Spleen (tissue), 7 donors: ENCODE measurements at regions not wholly inside any gene's neighbourhood (a gene's known extent, or its start where the extent isn't known, plus 50 kb on each side); places are given as distances from the start of the nearest gene placed in this dataset.

Experiments used
- CTCF ChIP-seq, 11 experiments: fragments of 200-600 bp in 7 of 11; fragments of 450-650 bp in 4 of 11; sonication (generic) in 4 of 11; IDR thresholded peaks in 8 of 11; conservative IDR thresholded peaks in 3 of 11; 1 replicate in 7 of 11; 2 replicates in 4 of 11; pipeline versions ENCODE4 v1.4.0 to v1.8.0; 2016 to 2021; ENCODE audit warnings: antibody characterized with exemption in 11 of 11, inconsistent platforms in 4 of 11, mild to moderate bottlenecking in 1 of 11
- POLR2A ChIP-seq, 3 donors: fragments of 450-650 bp; IDR thresholded peaks; one replicate each; pipeline ENCODE4 v1.5.1; 2017; ENCODE audit warnings: antibody characterized with exemption in 3 of 3, mild to moderate bottlenecking in 1 of 3
- POLR2AphosphoS5 ChIP-seq, 3 donors: sonication (generic); formaldehyde crosslinking; IDR thresholded peaks; one replicate each; pipeline ENCODE4 v1.5.1; 2017; ENCODE audit warnings: antibody characterized with exemption in 3 of 3
- donor health status: DM: no; HTN: no; CAD: no; lungs with moderate emphysema.
- donor health status: DM: no; HTN: no; CAD: no.
- donor health status: DM: no; HTN: no; CAD: no.

- TF ChIP-seq CTCF (IDR thresholded peaks at IDR 0.05 in 8 of 11, conservative IDR thresholded peaks at IDR 0.05 in 3 of 11) (no peak), POLR2AphosphoS5 (IDR thresholded peaks at IDR 0.05) (no peak), POLR2A (IDR thresholded peaks at IDR 0.05) (no peak)
Observed at GRCh38 chr11:26021017-26021416, 310.9 kb upstream of the ANO3 start.
